Endothelial cell of umbilical vein (primary cell): ENCODE measurements at regions not wholly inside any gene's neighbourhood (a gene's known extent, or its start where the extent isn't known, plus 50 kb on each side); places are given as distances from the start of the nearest gene placed in this dataset.

Source experiments
- BruUV-seq: library from RNA; stranded (reverse); fragments of 400-500 nt; replicated peaks from 2 replicates; lab custom pipeline; 2021; lab: Mats Ljungman, UMichigan
- CTCF ChIA-PET: fragments of 300-600, 350-600 bp; sonication (Branson Sonifier 250); formaldehyde crosslinking; loops from one replicate; lab custom pipeline; 2021; ENCODE audit warnings: antibody characterized with exemption, inconsistent platforms; lab: Charles Lee
- POLR2A ChIA-PET: fragments of 300-600, 350-600 bp; sonication (Branson Sonifier 250); formaldehyde crosslinking; loops from one replicate; lab custom pipeline; 2021; ENCODE audit warnings: antibody characterized with exemption, inconsistent platforms; lab: Charles Lee
- DNase-seq: peaks from one replicate; pipeline ENCODE4 v3.0.0-alpha.2; 2011; ENCODE audit warnings: low read depth, low spot score
- FAIRE-seq: peaks from 2 replicates; lab custom pipeline; 2011; peaks lifted over from hg19 to GRCh38; lab: Jason Lieb, UNC
- H2AFZ ChIP-seq: 2 replicates; pipeline ENCODE4 v1.6.0; 2012; ENCODE audit warnings: low read depth, low read length, control low read depth, inconsistent platforms
- H3K27ac ChIP-seq: 2 replicates; pipeline ENCODE4 v1.5.1; 2011; ENCODE audit warnings: low read depth, mild to moderate bottlenecking, control low read depth, low read length, moderate library complexity; ENCODE audit not compliant: insufficient read depth
- H3K27me3 ChIP-seq, 2 experiments: 2 replicates each; pipeline versions ENCODE4 v1.6.0 to v1.6.1; 2011; ENCODE audit warnings: low read length in 2 of 2, mixed read lengths in 1 of 2; ENCODE audit not compliant: control insufficient read depth in 2 of 2, insufficient read depth in 2 of 2
- H3K36me3 ChIP-seq, 2 experiments: 2 replicates in 1 of 2; 3 replicates in 1 of 2; pipeline ENCODE4 v1.5.1; 2011; ENCODE audit warnings: low read length in 2 of 2, mild to moderate bottlenecking in 1 of 2, moderate library complexity in 1 of 2; ENCODE audit not compliant: control insufficient read depth in 2 of 2, insufficient read depth in 2 of 2; ENCODE audit errors: extremely low read depth in 1 of 2
- H3K4me1 ChIP-seq: 3 replicates; pipeline ENCODE4 v1.5.1; 2011; ENCODE audit warnings: mild to moderate bottlenecking, low read length; ENCODE audit not compliant: control insufficient read depth, insufficient read depth; ENCODE audit errors: extremely low read depth
- H3K4me2 ChIP-seq: 2 replicates; pipeline ENCODE4 v1.6.1; 2011; ENCODE audit warnings: low read length, control low read depth, mixed read lengths; ENCODE audit not compliant: insufficient read depth
- H3K4me3 ChIP-seq, 3 experiments: fragments of 200-600 bp in 1 of 3; sonication (generic), shearing (Covaris generic) in 1 of 3; replicated peaks in 1 of 3; 2 replicates each; pipeline ENCODE4 v1.5.1; 2011 to 2016; ENCODE audit warnings: control low read depth in 3 of 3, low read length in 3 of 3, mild to moderate bottlenecking in 2 of 3, inconsistent platforms in 1 of 3, low read depth in 1 of 3, moderate library complexity in 1 of 3; ENCODE audit not compliant: insufficient read depth in 1 of 3
- H3K79me2 ChIP-seq: 2 replicates; pipeline ENCODE4 v1.6.0; 2012; ENCODE audit warnings: low read length, inconsistent platforms; ENCODE audit not compliant: control insufficient read depth, insufficient read depth
- H3K9ac ChIP-seq: replicated peaks from 2 replicates; pipeline ENCODE3; 2011; ENCODE audit warnings: low read length, control low read depth; ENCODE audit not compliant: insufficient read depth; ENCODE audit errors: extremely low read depth
- H3K9me1 ChIP-seq: replicated peaks from 3 replicates; pipeline ENCODE4 v1.6.0; 2011; ENCODE audit warnings: mild to moderate bottlenecking, low read length; ENCODE audit not compliant: control insufficient read depth, insufficient read depth; ENCODE audit errors: extremely low read depth
- H3K9me3 ChIP-seq: replicated peaks from 2 replicates; pipeline ENCODE4 v1.5.1; 2012; ENCODE audit warnings: low read length, inconsistent platforms; ENCODE audit not compliant: control insufficient read depth, insufficient read depth
- H4K20me1 ChIP-seq: replicated peaks from 2 replicates; pipeline ENCODE3; 2011; ENCODE audit warnings: mild to moderate bottlenecking, low read length; ENCODE audit not compliant: control insufficient read depth, insufficient read depth; ENCODE audit errors: extremely low read depth
- GATA2 ChIP-seq: IDR thresholded peaks from 2 replicates; pipeline ENCODE4 v1.7.0; 2011; ENCODE audit warnings: low read depth, mild to moderate bottlenecking, moderate library complexity, mixed read lengths, low read length; ENCODE audit not compliant: insufficient read length, insufficient read depth
- JUN ChIP-seq: IDR thresholded peaks from 2 replicates; pipeline ENCODE4 v1.6.1; 2011; ENCODE audit warnings: borderline replicate concordance, low read depth; ENCODE audit not compliant: insufficient read length, insufficient read depth
- POLR2A ChIP-seq: IDR thresholded peaks from 2 replicates; pipeline ENCODE4 v1.6.1; 2012; ENCODE audit warnings: low read depth, mild to moderate bottlenecking, control low read depth, low read length
- dilution Hi-C: fragments of 300-500 bp; cut with MboI; formaldehyde crosslinking; loops from one replicate; pipeline ENCODE4 v1.15.0; 2019; ENCODE audit warnings: low sequenced_read_pairs; ENCODE audit not compliant: extremely low pct_ligation_motif_present
- intact Hi-C: fragments of 100-400 bp; cut with micrococcal nuclease; formaldehyde crosslinking; loops from one replicate; pipeline ENCODE4 v1.10.0; 2022

DNA sequence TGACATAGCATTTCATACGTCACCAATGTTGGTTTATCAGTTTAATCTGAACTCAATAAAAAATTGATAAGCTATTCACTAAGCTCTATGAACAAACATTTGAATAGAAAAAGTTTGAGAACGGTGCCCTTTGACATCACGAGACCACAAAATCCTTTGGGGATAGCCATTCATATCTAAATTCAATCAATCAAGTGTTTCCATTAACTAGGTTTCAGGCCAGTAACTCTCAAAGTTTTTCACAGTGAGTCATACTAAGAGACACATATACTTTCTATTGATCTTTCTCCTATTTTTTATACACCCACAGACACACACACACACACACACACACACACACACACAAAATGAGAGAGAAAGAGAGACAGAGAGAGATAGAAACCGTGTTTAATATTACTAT lies 235.4 kb upstream of the SNX7 start:
- intact Hi-C loops = no loop called here
- BruUV-seq = no TSS peak
- FAIRE-seq (no peak), DNase-seq (no peak)
- no peak overlapping the region for H2AFZ ChIP-seq
- no peaks in the 10 kb centered on the region for H3K9me3 ChIP-seq
- ChIA-PET CTCF (interaction anchor here (1.0 to 1.4 kb wide), 2 partner anchors 8 to 22 kb away, joined by 3 read pairs; no protein-coding TSS in a partner anchor), POLR2A (interaction anchor here (0.5 kb wide), 1 partner anchor 16 kb away, joined by 3 read pairs; no protein-coding TSS in a partner anchor)
- no peaks in the 10 kb centered on the region for H4K20me1 ChIP-seq
- H3K4me2 ChIP-seq = no peak overlapping the region
- H3K27ac ChIP-seq = no peak overlapping the region
- H3K4me3 ChIP-seq = no peak overlapping the region
- H3K27me3 ChIP-seq = no peaks in the 10 kb centered on the region
- TF ChIP-seq POLR2A = no peak
- no peak overlapping the region for H3K9ac ChIP-seq
- no peaks in the 10 kb centered on the region for H3K79me2 ChIP-seq
- no peaks in the 10 kb centered on the region for H3K9me1 ChIP-seq
- dilution Hi-C loops = no loop called here
- H3K36me3 ChIP-seq = no peaks in the 10 kb centered on the region
- no peaks in the 10 kb centered on the region for H3K4me1 ChIP-seq

DNA sequence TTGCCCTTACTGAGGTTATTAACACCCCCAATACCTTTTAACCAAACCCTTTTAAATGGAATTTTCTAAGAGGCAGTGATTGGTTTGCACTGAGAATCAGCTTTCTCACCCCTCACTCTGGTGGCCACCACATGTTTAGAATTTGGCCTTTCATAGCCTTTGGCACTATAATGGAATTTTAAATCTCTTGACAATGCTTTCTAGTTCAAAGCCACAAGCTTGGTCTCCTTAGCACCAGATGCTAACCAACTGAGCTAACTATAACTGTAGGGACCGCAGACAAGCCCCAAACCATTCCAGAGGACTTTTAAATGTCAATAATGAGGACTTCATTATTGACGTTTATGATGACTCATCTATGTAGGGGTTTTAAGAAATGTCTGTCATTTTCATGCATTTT lies 238.7 kb upstream of the SNX7 start:
- H3K27me3 ChIP-seq = no peaks in the 10 kb centered on the region
- no peaks in the 10 kb centered on the region for H3K9me1 ChIP-seq
- dilution Hi-C loops = no loop called here
- intact Hi-C loops = no loop called here
- no peak for TF ChIP-seq GATA2
- peak; percentile 9 for TF ChIP-seq JUN
- no TSS peak for BruUV-seq
- H3K9ac ChIP-seq = no peak overlapping the region
- POLR2A ChIA-PET = no interaction called here
- no peaks in the 10 kb centered on the region for H3K36me3 ChIP-seq
- FAIRE-seq = no peak
- H2AFZ ChIP-seq = no peak overlapping the region
- H3K79me2 ChIP-seq = no peaks in the 10 kb centered on the region
- H4K20me1 ChIP-seq = no peaks in the 10 kb centered on the region
- H3K4me3 ChIP-seq = no peak overlapping the region
- H3K4me2 ChIP-seq = no peak overlapping the region
- no peak for DNase-seq
- CTCF ChIA-PET = interaction anchor here (0.7 to 1.4 kb wide), 2 partner anchors 9 to 46 kb away, joined by 3 to 4 read pairs; no protein-coding TSS in a partner anchor
- peaks cover 11% of the 10 kb centered on the region for H3K4me1 ChIP-seq
- H3K9me3 ChIP-seq = no peaks in the 10 kb centered on the region
- no peak overlapping the region for H3K27ac ChIP-seq
